ENCODE measurements at regions not wholly inside any gene's neighbourhood (a gene's known extent, or its start where the extent isn't known, plus 50 kb on each side); places are given as distances from the start of the nearest gene placed in this dataset.

DNA sequence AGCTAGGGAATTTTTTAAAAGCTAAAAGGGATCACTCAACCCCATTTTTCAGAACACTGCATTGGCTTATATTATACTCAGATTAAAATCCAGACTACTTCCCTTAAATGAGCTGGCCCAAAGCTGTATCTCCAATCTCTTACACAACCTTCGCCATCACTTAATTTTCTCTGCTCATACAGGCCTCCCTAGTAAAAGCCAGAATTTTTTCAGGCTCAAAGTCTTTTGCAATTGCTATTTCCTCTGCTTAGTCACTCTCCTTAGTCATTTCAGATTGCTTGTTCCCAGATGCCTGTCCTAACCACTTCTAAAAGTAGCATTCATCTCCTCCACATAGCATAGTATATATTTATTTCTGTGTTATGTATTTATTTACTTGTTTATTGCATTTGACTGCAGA is 1587.9 kb upstream of the ADGRL3 start (continued):
- TF ChIP-seq DPF2 (IDR thresholded peaks at IDR 0.05): no peak

- TF ChIP-seq EED (IDR thresholded peaks at IDR 0.05; ENCODE audit: low read depth): no peak
- TF ChIP-seq, protein P1, sequence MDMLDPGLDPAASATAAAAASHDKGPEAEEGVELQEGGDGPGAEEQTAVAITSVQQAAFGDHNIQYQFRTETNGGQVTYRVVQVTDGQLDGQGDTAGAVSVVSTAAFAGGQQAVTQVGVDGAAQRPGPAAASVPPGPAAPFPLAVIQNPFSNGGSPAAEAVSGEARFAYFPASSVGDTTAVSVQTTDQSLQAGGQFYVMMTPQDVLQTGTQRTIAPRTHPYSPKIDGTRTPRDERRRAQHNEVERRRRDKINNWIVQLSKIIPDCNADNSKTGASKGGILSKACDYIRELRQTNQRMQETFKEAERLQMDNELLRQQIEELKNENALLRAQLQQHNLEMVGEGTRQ (IDR thresholded peaks at IDR 0.05; ENCODE audit: borderline replicate concordance, low read depth, low read length): no peak
- no peak for TF ChIP-seq WRNIP1 (IDR thresholded peaks at IDR 0.05; ENCODE audit: borderline replicate concordance, low read depth, low read length)
- TF ChIP-seq EP300 (IDR thresholded peaks at IDR 0.05; ENCODE audit: borderline replicate concordance in 1 of 2, control insufficient read depth in 1 of 2, low read depth in 2 of 2, low read length in 2 of 2): no peak
- TF ChIP-seq CBX5 (IDR thresholded peaks at IDR 0.05; ENCODE audit: low read depth): no peak
- TF ChIP-seq, protein P2, sequence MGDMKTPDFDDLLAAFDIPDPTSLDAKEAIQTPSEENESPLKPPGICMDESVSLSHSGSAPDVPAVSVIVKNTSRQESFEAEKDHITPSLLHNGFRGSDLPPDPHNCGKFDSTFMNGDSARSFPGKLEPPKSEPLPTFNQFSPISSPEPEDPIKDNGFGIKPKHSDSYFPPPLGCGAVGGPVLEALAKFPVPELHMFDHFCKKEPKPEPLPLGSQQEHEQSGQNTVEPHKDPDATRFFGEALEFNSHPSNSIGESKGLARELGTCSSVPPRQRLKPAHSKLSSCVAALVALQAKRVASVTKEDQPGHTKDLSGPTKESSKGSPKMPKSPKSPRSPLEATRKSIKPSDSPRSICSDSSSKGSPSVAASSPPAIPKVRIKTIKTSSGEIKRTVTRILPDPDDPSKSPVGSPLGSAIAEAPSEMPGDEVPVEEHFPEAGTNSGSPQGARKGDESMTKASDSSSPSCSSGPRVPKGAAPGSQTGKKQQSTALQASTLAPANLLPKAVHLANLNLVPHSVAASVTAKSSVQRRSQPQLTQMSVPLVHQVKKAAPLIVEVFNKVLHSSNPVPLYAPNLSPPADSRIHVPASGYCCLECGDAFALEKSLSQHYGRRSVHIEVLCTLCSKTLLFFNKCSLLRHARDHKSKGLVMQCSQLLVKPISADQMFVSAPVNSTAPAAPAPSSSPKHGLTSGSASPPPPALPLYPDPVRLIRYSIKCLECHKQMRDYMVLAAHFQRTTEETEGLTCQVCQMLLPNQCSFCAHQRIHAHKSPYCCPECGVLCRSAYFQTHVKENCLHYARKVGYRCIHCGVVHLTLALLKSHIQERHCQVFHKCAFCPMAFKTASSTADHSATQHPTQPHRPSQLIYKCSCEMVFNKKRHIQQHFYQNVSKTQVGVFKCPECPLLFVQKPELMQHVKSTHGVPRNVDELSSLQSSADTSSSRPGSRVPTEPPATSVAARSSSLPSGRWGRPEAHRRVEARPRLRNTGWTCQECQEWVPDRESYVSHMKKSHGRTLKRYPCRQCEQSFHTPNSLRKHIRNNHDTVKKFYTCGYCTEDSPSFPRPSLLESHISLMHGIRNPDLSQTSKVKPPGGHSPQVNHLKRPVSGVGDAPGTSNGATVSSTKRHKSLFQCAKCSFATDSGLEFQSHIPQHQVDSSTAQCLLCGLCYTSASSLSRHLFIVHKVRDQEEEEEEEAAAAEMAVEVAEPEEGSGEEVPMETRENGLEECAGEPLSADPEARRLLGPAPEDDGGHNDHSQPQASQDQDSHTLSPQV (IDR thresholded peaks at IDR 0.05): no peak
- no peak for TF ChIP-seq HDGF (IDR thresholded peaks at IDR 0.05)
- no peak for TF ChIP-seq RFX5 (IDR thresholded peaks at IDR 0.05; ENCODE audit: low read depth, low read length)
- no peak for TF ChIP-seq TCF3 (IDR thresholded peaks at IDR 0.05; ENCODE audit: borderline replicate concordance, insufficient read depth, low read depth, low read length)
- TF ChIP-seq ZNF24 (IDR thresholded peaks at IDR 0.05): no peak
- TF ChIP-seq FOXK2 (IDR thresholded peaks at IDR 0.05): no peak
- no peak for TF ChIP-seq POLR2A (IDR thresholded peaks at IDR 0.05; ENCODE audit: low read depth, low read length)
- TF ChIP-seq ZSCAN29 (IDR thresholded peaks at IDR 0.05): no peak
- TF ChIP-seq, protein P3, sequence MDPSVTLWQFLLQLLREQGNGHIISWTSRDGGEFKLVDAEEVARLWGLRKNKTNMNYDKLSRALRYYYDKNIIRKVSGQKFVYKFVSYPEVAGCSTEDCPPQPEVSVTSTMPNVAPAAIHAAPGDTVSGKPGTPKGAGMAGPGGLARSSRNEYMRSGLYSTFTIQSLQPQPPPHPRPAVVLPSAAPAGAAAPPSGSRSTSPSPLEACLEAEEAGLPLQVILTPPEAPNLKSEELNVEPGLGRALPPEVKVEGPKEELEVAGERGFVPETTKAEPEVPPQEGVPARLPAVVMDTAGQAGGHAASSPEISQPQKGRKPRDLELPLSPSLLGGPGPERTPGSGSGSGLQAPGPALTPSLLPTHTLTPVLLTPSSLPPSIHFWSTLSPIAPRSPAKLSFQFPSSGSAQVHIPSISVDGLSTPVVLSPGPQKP (IDR thresholded peaks at IDR 0.05; ENCODE audit: low read depth, low read length): no peak
- no peak for TF ChIP-seq KDM1A (IDR thresholded peaks at IDR 0.05; ENCODE audit: borderline replicate concordance)
- no peak for TF ChIP-seq RCOR1 (conservative IDR thresholded peaks at IDR 0.05; ENCODE audit: low read depth, low read length)
- TF ChIP-seq PML (IDR thresholded peaks at IDR 0.05; ENCODE audit: low read length): no peak
- no peak for TF ChIP-seq BCL3 (IDR thresholded peaks at IDR 0.05; ENCODE audit: borderline replicate concordance, insufficient read depth, low read depth, low read length, poor library complexity, severe bottlenecking)
- ATAC-seq: no peak
- Histone ChIP-seq H3K79me2 (ENCODE audit: control insufficient read depth, insufficient read depth, low read length) (no peaks in the 10 kb centered on the region), H3K4me3 (no peak overlapping the region), H3K4me1 (ENCODE audit: control insufficient read depth, insufficient read depth, low read length) (no peaks in the 10 kb centered on the region), H3K27me3 (replicated peaks in 1 of 2; ENCODE audit: control insufficient read depth in 2 of 2, insufficient read depth in 2 of 2, low read length in 1 of 2) (no peaks in the 10 kb centered on the region), H2AFZ (ENCODE audit: control insufficient read depth, low read depth, low read length) (no peak overlapping the region), H4K20me1 (ENCODE audit: control insufficient read depth, insufficient read depth) (no peaks in the 10 kb centered on the region), H3K9me3 (replicated peaks; ENCODE audit: control insufficient read depth, insufficient read depth, low read length) (no peaks in the 10 kb centered on the region), H3K9ac (ENCODE audit: control insufficient read depth, insufficient read depth, low read length) (no peak overlapping the region), H3K4me2 (ENCODE audit: control insufficient read depth, insufficient read depth) (no peak overlapping the region), H3K27ac (ENCODE audit: control insufficient read depth, insufficient read depth) (no peak overlapping the region), H3K36me3 (ENCODE audit: control insufficient read depth in 2 of 2, insufficient read depth in 2 of 2, low read length in 1 of 2) (no peaks in the 10 kb centered on the region)
- CTCF ChIA-PET: no interaction called here
- DNase-seq (ENCODE audit: low read depth, low spot score): no peak
- in situ Hi-C loops (cut with MboI) (no loop called here), intact Hi-C loops (cut with micrococcal nuclease; ENCODE audit: unreplicated experiment) (no loop called here)
- BruUV-seq (replicated peaks): no TSS peak
- POLR2A ChIA-PET: no interaction called here
- RAD21 ChIA-PET (ENCODE audit: unreplicated experiment): no interaction called here
- FAIRE-seq: no peak
- SMC1A ChIA-PET (ENCODE audit: uncharacterized antibody, unreplicated experiment): interaction anchor here (0.7 kb wide), 1 partner anchor 51 kb away, joined by 3 read pairs; no protein-coding TSS in a partner anchor
Observed at GRCh38 chr4:59615316-59615715, 1584.8 kb upstream of the ADGRL3 start.

Data from GM12878 (cell line).